ENCODE measurements at regions not wholly inside any gene's neighbourhood (a gene's known extent, or its start where the extent isn't known, plus 50 kb on each side); places are given as distances from the start of the nearest gene placed in this dataset.

DNA sequence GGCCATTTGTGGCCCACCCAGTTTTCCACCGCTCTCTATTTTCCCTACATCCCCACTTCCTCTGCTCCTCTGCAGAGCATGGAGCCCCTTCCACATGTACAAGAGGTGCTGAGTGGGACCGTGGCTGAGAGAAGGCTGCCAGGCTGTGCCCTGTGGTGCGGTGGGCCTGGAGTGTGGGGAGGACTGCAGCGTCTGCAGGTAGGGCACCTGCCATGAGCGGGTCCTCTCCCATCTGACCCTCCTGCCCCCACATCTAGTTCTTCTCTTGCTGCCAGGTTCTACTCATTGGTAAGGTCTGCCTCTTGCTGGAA lies 145.6 kb upstream of the FAM20C start:
- TF ChIP-seq, protein P1, sequence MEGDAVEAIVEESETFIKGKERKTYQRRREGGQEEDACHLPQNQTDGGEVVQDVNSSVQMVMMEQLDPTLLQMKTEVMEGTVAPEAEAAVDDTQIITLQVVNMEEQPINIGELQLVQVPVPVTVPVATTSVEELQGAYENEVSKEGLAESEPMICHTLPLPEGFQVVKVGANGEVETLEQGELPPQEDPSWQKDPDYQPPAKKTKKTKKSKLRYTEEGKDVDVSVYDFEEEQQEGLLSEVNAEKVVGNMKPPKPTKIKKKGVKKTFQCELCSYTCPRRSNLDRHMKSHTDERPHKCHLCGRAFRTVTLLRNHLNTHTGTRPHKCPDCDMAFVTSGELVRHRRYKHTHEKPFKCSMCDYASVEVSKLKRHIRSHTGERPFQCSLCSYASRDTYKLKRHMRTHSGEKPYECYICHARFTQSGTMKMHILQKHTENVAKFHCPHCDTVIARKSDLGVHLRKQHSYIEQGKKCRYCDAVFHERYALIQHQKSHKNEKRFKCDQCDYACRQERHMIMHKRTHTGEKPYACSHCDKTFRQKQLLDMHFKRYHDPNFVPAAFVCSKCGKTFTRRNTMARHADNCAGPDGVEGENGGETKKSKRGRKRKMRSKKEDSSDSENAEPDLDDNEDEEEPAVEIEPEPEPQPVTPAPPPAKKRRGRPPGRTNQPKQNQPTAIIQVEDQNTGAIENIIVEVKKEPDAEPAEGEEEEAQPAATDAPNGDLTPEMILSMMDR (conservative IDR thresholded peaks at IDR 0.05 in 1 of 2, IDR thresholded peaks at IDR 0.05 in 1 of 2; ENCODE audit: extremely low read depth in 1 of 2, insufficient read depth in 1 of 2, low read depth in 1 of 2, low read length in 2 of 2): no peak
- TF ChIP-seq EZH2 (IDR thresholded peaks at IDR 0.05; ENCODE audit: borderline replicate concordance, low read length): no peak

Measured in mammary epithelial cell (primary cell).